HEK293 (cell line): ENCODE measurements at regions not wholly inside any gene's neighbourhood (a gene's known extent, or its start where the extent isn't known, plus 50 kb on each side); places are given as distances from the start of the nearest gene placed in this dataset.

Source experiments
- BCL11A ChIP-seq: fragments of 450-650 bp; formaldehyde crosslinking; IDR thresholded peaks from 2 replicates; pipeline ENCODE4 v1.5.1; 2016; ENCODE audit warnings: low read depth, missing biosample characterization, missing genetic modification characterization
- GLI4 ChIP-seq: fragments of 450-650 bp; formaldehyde crosslinking; IDR thresholded peaks from 2 replicates; pipeline ENCODE4 v1.5.1; 2016; ENCODE audit warnings: missing biosample characterization, missing genetic modification characterization
- KLF16 ChIP-seq: fragments of 450-650 bp; formaldehyde crosslinking; IDR thresholded peaks from 2 replicates; pipeline ENCODE4 v1.5.1; 2017; ENCODE audit warnings: missing biosample characterization, missing genetic modification characterization
- ZBTB17 ChIP-seq: fragments of 450-650 bp; formaldehyde crosslinking; IDR thresholded peaks from 2 replicates; pipeline ENCODE4 v1.5.1; 2016; ENCODE audit warnings: missing biosample characterization, missing genetic modification characterization
- ZNF239 ChIP-seq: fragments of 450-650 bp; formaldehyde crosslinking; IDR thresholded peaks from 2 replicates; pipeline ENCODE4 v1.5.1; 2016; ENCODE audit warnings: missing biosample characterization, missing genetic modification characterization
- ZNF292 ChIP-seq: fragments of 450-650 bp; formaldehyde crosslinking; IDR thresholded peaks from 2 replicates; pipeline ENCODE4 v1.5.1; 2016; ENCODE audit warnings: low read depth, missing biosample characterization, missing genetic modification characterization, borderline replicate concordance
- ZNF544 ChIP-seq: fragments of 450-650 bp; formaldehyde crosslinking; IDR thresholded peaks from 2 replicates; pipeline ENCODE4 v1.5.0; 2017; ENCODE audit warnings: missing biosample characterization, missing genetic modification characterization
- ZNF660 ChIP-seq: fragments of 450-650 bp; IDR thresholded peaks from 2 replicates; pipeline ENCODE4 v1.5.1; 2018; ENCODE audit warnings: missing biosample characterization, mild to moderate bottlenecking, missing genetic modification characterization
- ZNF776 ChIP-seq: fragments of 450-650 bp; formaldehyde crosslinking; IDR thresholded peaks from 2 replicates; pipeline ENCODE4 v1.5.0; 2017; ENCODE audit warnings: missing biosample characterization, missing genetic modification characterization, borderline replicate concordance
- ZNF837 ChIP-seq: fragments of 450-650 bp; formaldehyde crosslinking; IDR thresholded peaks from 2 replicates; pipeline ENCODE4 v1.5.1; 2016; ENCODE audit warnings: missing biosample characterization, missing genetic modification characterization
- TF ChIP-seq, protein P1 (sequence below): fragments of 450-650 bp; formaldehyde crosslinking; IDR thresholded peaks from 2 replicates; pipeline ENCODE4 v1.5.1; 2016; ENCODE audit warnings: missing biosample characterization, missing genetic modification characterization

DNA sequence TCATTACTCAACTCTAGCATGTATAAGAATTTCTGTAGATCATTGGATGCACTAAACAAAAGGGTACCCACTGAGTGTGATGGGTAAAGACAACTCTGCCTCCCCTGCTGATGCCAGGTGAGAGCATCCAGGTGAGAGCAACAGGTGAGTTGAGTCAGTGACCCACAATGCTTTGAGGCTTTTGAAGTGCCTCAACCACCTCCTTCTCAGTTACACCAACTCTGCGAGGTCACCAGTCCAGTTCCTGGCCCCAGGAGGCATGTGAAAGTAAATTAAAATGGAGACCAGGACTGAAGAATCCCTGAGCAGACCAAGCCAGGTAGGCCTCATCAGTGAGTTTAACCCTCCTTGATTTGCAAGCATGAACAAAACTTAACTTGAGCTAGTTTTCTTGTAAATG is 505.8 kb downstream of the EBF1 start:
- TF ChIP-seq ZBTB17 (no peak), BCL11A (tag by site-specific recombination) (no peak), ZNF776 (tag by site-specific recombination) (no peak), GLI4 (tag by site-specific recombination) (no peak), ZNF292 (tag by site-specific recombination) (no peak), KLF16 (tag by site-specific recombination) (no peak), ZNF544 (tag by site-specific recombination) (no peak), ZNF239 (tag by site-specific recombination) (no peak), ZNF660 (tag by site-specific recombination) (no peak), ZNF837 (tag by site-specific recombination) (no peak)
- TF ChIP-seq, protein P1, sequence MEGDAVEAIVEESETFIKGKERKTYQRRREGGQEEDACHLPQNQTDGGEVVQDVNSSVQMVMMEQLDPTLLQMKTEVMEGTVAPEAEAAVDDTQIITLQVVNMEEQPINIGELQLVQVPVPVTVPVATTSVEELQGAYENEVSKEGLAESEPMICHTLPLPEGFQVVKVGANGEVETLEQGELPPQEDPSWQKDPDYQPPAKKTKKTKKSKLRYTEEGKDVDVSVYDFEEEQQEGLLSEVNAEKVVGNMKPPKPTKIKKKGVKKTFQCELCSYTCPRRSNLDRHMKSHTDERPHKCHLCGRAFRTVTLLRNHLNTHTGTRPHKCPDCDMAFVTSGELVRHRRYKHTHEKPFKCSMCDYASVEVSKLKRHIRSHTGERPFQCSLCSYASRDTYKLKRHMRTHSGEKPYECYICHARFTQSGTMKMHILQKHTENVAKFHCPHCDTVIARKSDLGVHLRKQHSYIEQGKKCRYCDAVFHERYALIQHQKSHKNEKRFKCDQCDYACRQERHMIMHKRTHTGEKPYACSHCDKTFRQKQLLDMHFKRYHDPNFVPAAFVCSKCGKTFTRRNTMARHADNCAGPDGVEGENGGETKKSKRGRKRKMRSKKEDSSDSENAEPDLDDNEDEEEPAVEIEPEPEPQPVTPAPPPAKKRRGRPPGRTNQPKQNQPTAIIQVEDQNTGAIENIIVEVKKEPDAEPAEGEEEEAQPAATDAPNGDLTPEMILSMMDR (tag by site-specific recombination): no peak
